Activated CD4-positive, alpha-beta T cell treated with anti-CD3 and anti-CD28 coated beads, Interleukin-2, amount 10 ng/mL, durations not matched to agents 24 days and 14 days (primary cell): ENCODE measurements at regions not wholly inside any gene's neighbourhood (a gene's known extent, or its start where the extent isn't known, plus 50 kb on each side); places are given as distances from the start of the nearest gene placed in this dataset.

Experiments used
- DNase-seq: peaks from one replicate; pipeline ENCODE4 v3.0.0; 2022
- H3K27ac Mint-ChIP-seq: one replicate; pipeline ENCODE4 v1.8.0; 2022; ENCODE audit warnings: mild to moderate bottlenecking, mixed read lengths
- H3K27me3 Mint-ChIP-seq: one replicate; pipeline ENCODE4 v1.8.0; 2022; ENCODE audit warnings: mixed read lengths
- H3K36me3 Mint-ChIP-seq: one replicate; pipeline ENCODE4 v1.8.0; 2022; ENCODE audit warnings: low read depth, mild to moderate bottlenecking, mixed read lengths
- H3K4me1 Mint-ChIP-seq: one replicate; pipeline ENCODE4 v1.8.0; 2021; ENCODE audit warnings: mixed read lengths
- H3K4me3 Mint-ChIP-seq: one replicate; pipeline ENCODE4 v1.8.0; 2022; ENCODE audit warnings: mild to moderate bottlenecking, moderate library complexity, mixed read lengths
- H3K9me3 Mint-ChIP-seq: one replicate; pipeline ENCODE4 v1.8.0; 2021; ENCODE audit warnings: mixed read lengths
- intact Hi-C: fragments of 100-400 bp; cut with micrococcal nuclease; formaldehyde crosslinking; loops from one replicate; pipeline ENCODE4 v1.15.1; 2023

DNA sequence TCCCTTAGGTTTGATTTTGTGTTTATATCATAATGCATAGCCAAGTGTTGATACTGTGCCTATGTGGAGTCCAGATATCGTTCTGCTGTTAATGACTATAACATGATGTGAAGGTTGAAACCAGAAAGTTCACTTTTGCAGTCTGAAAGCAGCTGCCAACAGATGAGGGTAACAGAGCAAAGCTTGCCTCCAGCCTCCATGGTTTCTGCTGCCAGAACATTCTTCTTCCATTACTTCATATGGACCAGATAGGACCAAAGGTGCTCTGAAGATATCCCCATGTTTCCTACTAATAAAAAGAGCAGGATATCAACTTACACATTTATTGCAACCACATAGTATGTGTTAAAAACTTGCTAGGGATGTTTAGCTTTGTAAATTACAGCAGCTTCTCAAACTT is 394.1 kb downstream of the SPRY1 start:
- Mint-ChIP-seq H3K9me3 (no peaks in the 10 kb centered on the region), H3K36me3 (no peaks in the 10 kb centered on the region), H3K4me1 (no peaks in the 10 kb centered on the region), H3K27ac (no peak overlapping the region), H3K27me3 (no peaks in the 10 kb centered on the region), H3K4me3 (no peak overlapping the region)
- no peak for DNase-seq
- intact Hi-C loops = no loop called here

DNA sequence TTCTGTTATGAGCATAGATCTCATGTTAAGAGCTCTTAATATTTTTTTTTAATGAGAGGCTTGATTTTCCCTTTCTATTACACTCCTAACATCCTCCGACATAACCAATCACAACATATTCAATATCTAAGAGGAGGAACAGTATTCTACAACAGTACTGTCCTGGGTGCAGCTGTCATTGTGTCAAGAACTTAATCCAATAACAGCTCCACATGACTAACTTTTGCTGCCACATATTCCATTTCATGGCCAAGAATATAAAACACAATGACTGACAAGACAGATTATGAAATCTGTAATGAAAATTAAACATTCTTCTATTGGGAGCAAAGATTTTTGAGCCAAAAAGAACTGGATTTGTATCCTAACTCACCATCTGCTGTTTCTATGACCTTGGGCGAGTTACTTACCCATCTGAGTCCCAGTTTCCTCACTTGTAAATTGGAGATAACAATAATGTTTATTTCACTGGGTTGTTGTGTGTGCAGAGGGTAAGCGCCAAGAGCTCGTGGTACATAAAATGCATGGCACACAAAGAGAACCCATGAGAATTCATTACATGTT is 405.6 kb downstream of the SPRY1 start:
- DNase-seq = no peak
- Mint-ChIP-seq H3K9me3 (peaks cover 3% of the 10 kb centered on the region), H3K27me3 (peaks cover 3% of the 10 kb centered on the region), H3K36me3 (no peaks in the 10 kb centered on the region), H3K27ac (no peak overlapping the region), H3K4me3 (no peak overlapping the region), H3K4me1 (no peaks in the 10 kb centered on the region)
- intact Hi-C loops = no loop called here

DNA sequence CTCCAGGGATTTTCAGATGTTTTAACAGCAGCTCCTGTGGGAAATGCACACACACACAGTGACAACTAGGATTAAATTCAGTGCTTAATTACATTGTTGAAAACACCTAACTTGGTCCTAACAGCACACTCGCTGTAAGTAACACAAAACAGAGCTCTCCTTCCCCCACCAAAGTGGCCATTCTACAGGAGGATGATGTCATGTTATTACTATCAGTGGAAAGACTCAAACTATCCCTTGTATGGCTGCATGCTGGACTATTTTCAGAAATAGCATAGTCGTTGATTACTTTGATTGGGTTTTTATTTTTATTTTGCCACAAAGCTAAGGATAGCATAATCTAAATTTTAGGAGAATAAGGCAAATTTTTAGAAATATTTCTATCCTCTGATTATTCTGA is 406.3 kb downstream of the SPRY1 start:
- Mint-ChIP-seq H3K4me3 (no peak overlapping the region), H3K36me3 (no peaks in the 10 kb centered on the region), H3K27me3 (peaks cover 3% of the 10 kb centered on the region), H3K4me1 (no peaks in the 10 kb centered on the region), H3K27ac (no peak overlapping the region), H3K9me3 (peaks cover 3% of the 10 kb centered on the region)
- no peak for DNase-seq
- intact Hi-C loops = no loop called here

- intact Hi-C loops = no loop called here
- Mint-ChIP-seq H3K36me3 (no peaks in the 10 kb centered on the region), H3K27me3 (peaks cover 4% of the 10 kb centered on the region), H3K27ac (no peak overlapping the region), H3K9me3 (peaks cover 3% of the 10 kb centered on the region), H3K4me3 (no peak overlapping the region), H3K4me1 (no peaks in the 10 kb centered on the region)
- DNase-seq = no peak
These were observed 407.7 kb downstream of the SPRY1 start for GRCh38 chr4:123804196-123804721.

GRCh38 chr4:123806056-123806455 is 409.5 kb downstream of the SPRY1 start:
- Mint-ChIP-seq H3K9me3 (no peaks in the 10 kb centered on the region), H3K36me3 (no peaks in the 10 kb centered on the region), H3K4me3 (no peak overlapping the region), H3K27me3 (peaks cover 1% of the 10 kb centered on the region), H3K27ac (no peak overlapping the region), H3K4me1 (no peaks in the 10 kb centered on the region)
- intact Hi-C loops = no loop called here
- no peak for DNase-seq

DNA sequence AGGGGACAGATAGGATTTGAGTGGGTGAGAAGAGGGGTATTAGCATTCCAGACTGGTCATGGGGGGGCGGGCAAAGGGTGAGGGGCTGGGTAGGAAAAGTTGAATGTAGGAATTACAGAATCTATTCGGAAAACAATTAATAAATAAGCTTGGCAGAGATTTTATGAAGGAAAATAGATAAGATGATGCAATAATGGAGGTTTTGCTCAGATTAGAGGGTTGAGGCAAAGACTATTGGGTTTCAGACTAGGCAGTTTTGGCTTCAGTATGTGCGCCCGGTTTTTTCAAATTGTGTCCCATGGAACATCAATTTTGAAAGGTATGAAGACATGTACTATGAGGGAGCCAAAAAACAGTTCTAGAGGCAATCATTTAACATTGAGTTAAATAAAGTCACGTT is 410.6 kb downstream of the SPRY1 start:
- Mint-ChIP-seq H3K27me3 (peaks cover 6% of the 10 kb centered on the region), H3K27ac (no peak overlapping the region), H3K4me1 (peaks cover 2% of the 10 kb centered on the region), H3K9me3 (no peaks in the 10 kb centered on the region), H3K36me3 (no peaks in the 10 kb centered on the region), H3K4me3 (no peak overlapping the region)
- DNase-seq = no peak
- intact Hi-C loops = no loop called here

GRCh38 chr4:123807866-123808265 is 411.3 kb downstream of the SPRY1 start:
- intact Hi-C loops = no loop called here
- peaks cover 2% of the 10 kb centered on the region for H3K4me1 Mint-ChIP-seq
- no peak for DNase-seq

GRCh38 chr4:123809864-123810263 is 413.3 kb downstream of the SPRY1 start:
- H3K27me3 Mint-ChIP-seq = peaks cover 9% of the 10 kb centered on the region
- no peak for DNase-seq
- H3K9me3 Mint-ChIP-seq = no peaks in the 10 kb centered on the region
- no peak overlapping the region for H3K27ac Mint-ChIP-seq
- intact Hi-C loops = no loop called here
- no peak overlapping the region for H3K4me3 Mint-ChIP-seq
- peaks cover 2% of the 10 kb centered on the region for H3K4me1 Mint-ChIP-seq
- H3K36me3 Mint-ChIP-seq = no peaks in the 10 kb centered on the region

More at GRCh38 chr4:123807866-123808265, 411.3 kb downstream of the SPRY1 start:
- H3K27ac Mint-ChIP-seq = no peak overlapping the region
- no peaks in the 10 kb centered on the region for H3K36me3 Mint-ChIP-seq
- H3K4me3 Mint-ChIP-seq = no peak overlapping the region
- no peaks in the 10 kb centered on the region for H3K9me3 Mint-ChIP-seq
- peaks cover 7% of the 10 kb centered on the region for H3K27me3 Mint-ChIP-seq

GRCh38 chr4:123812066-123812390 is 415.4 kb downstream of the SPRY1 start:
- Mint-ChIP-seq H3K9me3 (no peaks in the 10 kb centered on the region), H3K27me3 (peaks cover 9% of the 10 kb centered on the region), H3K27ac (no peak overlapping the region), H3K36me3 (no peaks in the 10 kb centered on the region), H3K4me3 (no peak overlapping the region), H3K4me1 (peaks cover 2% of the 10 kb centered on the region)
- DNase-seq = no peak
- intact Hi-C loops = no loop called here

DNA sequence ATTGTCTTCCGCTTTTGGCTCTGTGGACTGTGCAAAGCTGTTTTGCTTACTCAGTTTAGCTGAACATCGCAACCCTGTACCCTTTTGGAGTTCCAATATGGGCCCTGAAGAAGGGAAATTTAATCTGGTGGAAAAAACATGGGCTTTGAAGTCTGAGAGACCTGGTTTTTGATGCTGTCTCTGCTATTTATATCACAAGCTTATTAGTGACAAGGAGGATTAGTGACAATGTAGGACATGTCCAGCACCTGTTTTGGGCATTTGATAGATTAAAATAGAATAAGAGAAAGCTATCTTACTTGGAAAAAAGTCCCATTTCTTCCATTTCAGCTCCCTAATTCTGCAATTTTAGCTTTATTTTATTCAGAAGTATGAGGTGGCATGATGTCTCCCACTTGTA is 417.3 kb downstream of the SPRY1 start:
- H3K4me1 Mint-ChIP-seq = peaks cover 2% of the 10 kb centered on the region
- no peak overlapping the region for H3K4me3 Mint-ChIP-seq
- DNase-seq = no peak
- no peaks in the 10 kb centered on the region for H3K36me3 Mint-ChIP-seq
- intact Hi-C loops = no loop called here
- no peaks in the 10 kb centered on the region for H3K9me3 Mint-ChIP-seq
- peaks cover 8% of the 10 kb centered on the region for H3K27me3 Mint-ChIP-seq
- no peak overlapping the region for H3K27ac Mint-ChIP-seq

DNA sequence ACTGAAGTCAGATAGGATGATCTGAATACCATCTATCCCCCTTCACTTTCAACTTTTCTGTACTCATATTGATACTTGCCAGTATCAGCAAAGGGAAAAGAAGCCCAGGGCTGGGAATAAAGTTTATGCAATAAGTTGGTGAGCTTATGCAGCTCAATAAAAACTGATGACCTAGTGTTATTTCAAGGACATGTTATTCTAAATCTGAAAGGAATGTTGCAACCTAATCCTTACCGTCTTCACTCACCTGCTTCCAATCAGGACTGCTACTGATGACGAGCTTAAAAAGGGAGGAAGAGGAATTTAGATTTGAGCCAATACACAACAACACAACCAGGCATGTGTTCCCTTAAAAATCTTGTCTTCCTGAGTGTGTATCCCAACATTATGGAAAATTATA is 419.9 kb downstream of the SPRY1 start:
- Mint-ChIP-seq H3K4me1 (peaks cover 2% of the 10 kb centered on the region), H3K27me3 (peaks cover 9% of the 10 kb centered on the region), H3K9me3 (no peaks in the 10 kb centered on the region), H3K27ac (no peak overlapping the region), H3K36me3 (no peaks in the 10 kb centered on the region), H3K4me3 (no peak overlapping the region)
- no peak for DNase-seq
- intact Hi-C loops = no loop called here

DNA sequence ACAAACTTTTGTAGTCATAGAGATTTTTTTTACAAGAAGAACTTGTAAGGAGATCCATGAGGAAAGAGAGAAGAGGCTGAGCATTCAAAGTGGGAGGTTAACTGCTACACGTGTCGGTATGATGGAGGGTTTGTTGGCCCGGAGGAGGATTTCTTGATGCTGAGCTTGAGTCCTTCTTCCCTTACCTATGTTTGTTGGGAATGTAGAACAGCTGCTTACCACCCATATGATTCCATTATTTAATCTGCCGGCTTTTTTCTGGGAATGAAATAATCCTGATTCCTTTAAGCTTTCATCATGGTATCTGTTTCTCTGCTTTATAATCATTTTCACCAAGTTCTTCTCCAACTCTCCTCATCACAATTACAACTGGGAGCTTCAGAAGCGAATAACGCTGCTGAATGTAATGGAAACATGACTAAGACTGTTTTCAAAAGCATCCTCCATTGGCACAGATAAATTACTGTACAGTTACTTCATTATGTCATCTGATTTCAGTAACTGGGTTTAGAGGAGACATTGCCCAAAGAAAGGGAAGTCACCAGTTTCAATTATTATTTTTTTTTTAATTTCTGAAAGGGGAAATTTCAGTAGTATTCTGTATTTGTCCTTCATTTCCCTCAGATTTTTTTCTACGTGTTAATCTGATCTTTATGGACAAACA is 420.6 kb downstream of the SPRY1 start:
- Mint-ChIP-seq H3K36me3 (no peaks in the 10 kb centered on the region), H3K27me3 (peaks cover 5% of the 10 kb centered on the region), H3K4me1 (no peaks in the 10 kb centered on the region), H3K9me3 (no peaks in the 10 kb centered on the region), H3K27ac (no peak overlapping the region), H3K4me3 (no peak overlapping the region)
- DNase-seq = no peak
- intact Hi-C loops = no loop called here

GRCh38 chr4:123819362-123820035 is 422.9 kb downstream of the SPRY1 start:
- no peak overlapping the region for H3K4me3 Mint-ChIP-seq

GRCh38 chr4:123821861-123822260 is 425.3 kb downstream of the SPRY1 start:
- no peak for DNase-seq
- H3K27ac Mint-ChIP-seq = no peak overlapping the region
- intact Hi-C loops = no loop called here
- H3K9me3 Mint-ChIP-seq = no peaks in the 10 kb centered on the region
- H3K36me3 Mint-ChIP-seq = no peaks in the 10 kb centered on the region
- no peaks in the 10 kb centered on the region for H3K4me1 Mint-ChIP-seq
- no peak overlapping the region for H3K4me3 Mint-ChIP-seq
- H3K27me3 Mint-ChIP-seq = peaks cover 1% of the 10 kb centered on the region

More at GRCh38 chr4:123819362-123820035, 422.9 kb downstream of the SPRY1 start:
- DNase-seq = no peak
- no peaks in the 10 kb centered on the region for H3K4me1 Mint-ChIP-seq
- H3K27ac Mint-ChIP-seq = no peak overlapping the region
- H3K27me3 Mint-ChIP-seq = peaks cover 1% of the 10 kb centered on the region
- intact Hi-C loops = no loop called here
- H3K36me3 Mint-ChIP-seq = no peaks in the 10 kb centered on the region
- H3K9me3 Mint-ChIP-seq = no peaks in the 10 kb centered on the region
